WTC11 (cell line): ENCODE measurements at regions not wholly inside any gene's neighbourhood (a gene's known extent, or its start where the extent isn't known, plus 50 kb on each side); places are given as distances from the start of the nearest gene placed in this dataset.

Experiments
- ATAC-seq: fragments of 200-7000 bp; cut with Tn5 transposase; 2 replicates; pipeline ENCODE4 v1.10.0; 2021; ENCODE audit warnings: mild to moderate bottlenecking, moderate library complexity
- CTCF ChIA-PET: fragments of 300-600 bp; sonication (Branson Sonifier 250); formaldehyde crosslinking; loops from one replicate; lab custom pipeline; 2021; ENCODE audit warnings: antibody characterized with exemption; lab: Charles Lee
- POLR2A ChIA-PET: fragments of 350-600 bp; sonication (Branson Sonifier 250); formaldehyde crosslinking; loops from one replicate; lab custom pipeline; 2021; ENCODE audit warnings: antibody characterized with exemption; lab: Charles Lee
- DNase-seq: peaks from one replicate; pipeline ENCODE4 v3.0.0; 2021; ENCODE audit warnings: low spot score
- H3K27ac Mint-ChIP-seq: 2 replicates; pipeline ENCODE4 v1.8.0; 2021; ENCODE audit warnings: mixed read lengths
- H3K27me3 Mint-ChIP-seq: 2 replicates; pipeline ENCODE4 v1.8.0; 2021; ENCODE audit warnings: low read depth, mild to moderate bottlenecking, moderate library complexity, mixed read lengths
- H3K36me3 Mint-ChIP-seq: 2 replicates; pipeline ENCODE4 v1.8.0; 2021; ENCODE audit warnings: mixed read lengths
- H3K4me1 Mint-ChIP-seq: 2 replicates; pipeline ENCODE4 v1.8.0; 2022; ENCODE audit warnings: mixed read lengths
- H3K4me3 Mint-ChIP-seq: 2 replicates; pipeline ENCODE4 v1.8.0; 2021; ENCODE audit warnings: mild to moderate bottlenecking, moderate library complexity, mixed read lengths
- H3K9me3 Mint-ChIP-seq: 2 replicates; pipeline ENCODE4 v1.8.0; 2021; ENCODE audit warnings: mixed read lengths
- AR ChIP-seq: fragments of 250-450 bp; sonication (Bioruptor Pico); IDR thresholded peaks from 2 replicates; pipeline ENCODE4 v1.9.0; 2021; ENCODE audit warnings: mild to moderate bottlenecking
- ATF1 ChIP-seq: sonication (generic); formaldehyde crosslinking; IDR thresholded peaks from 2 replicates; pipeline ENCODE4 v1.8.1; 2023; ENCODE audit warnings: mild to moderate bottlenecking, moderate library complexity, missing genetic modification reagents
- ATF6 ChIP-seq: sonication (generic); formaldehyde crosslinking; IDR thresholded peaks from 2 replicates; pipeline ENCODE4 v1.8.1; 2023; ENCODE audit warnings: mild to moderate bottlenecking, missing genetic modification reagents
- CREM ChIP-seq: sonication (generic); formaldehyde crosslinking; IDR thresholded peaks from 2 replicates; pipeline ENCODE4 v1.8.1; 2022; ENCODE audit warnings: mild to moderate bottlenecking, missing genetic modification reagents, moderate library complexity
- ESRRA ChIP-seq: sonication (generic); formaldehyde crosslinking; IDR thresholded peaks from 2 replicates; pipeline ENCODE4 v1.8.1; 2022; ENCODE audit warnings: mild to moderate bottlenecking, missing genetic modification reagents, borderline replicate concordance
- MXD4 ChIP-seq: fragments of 250-450 bp; sonication (Bioruptor Pico); IDR thresholded peaks from 2 replicates; pipeline ENCODE4 v1.8.0; 2021; ENCODE audit warnings: mild to moderate bottlenecking, moderate library complexity, borderline replicate concordance
- NFE2L1 ChIP-seq: sonication (generic); formaldehyde crosslinking; IDR thresholded peaks from 2 replicates; pipeline ENCODE4 v1.8.1; 2023; ENCODE audit warnings: missing genetic modification reagents
- PREB ChIP-seq: sonication (generic); formaldehyde crosslinking; IDR thresholded peaks from 2 replicates; pipeline ENCODE4 v1.8.1; 2022; ENCODE audit warnings: mild to moderate bottlenecking, missing genetic modification reagents, moderate library complexity, borderline replicate concordance
- RORB ChIP-seq: fragments of 250-450 bp; sonication (Bioruptor Pico); IDR thresholded peaks from 2 replicates; pipeline ENCODE4 v1.9.0; 2021; ENCODE audit warnings: mild to moderate bottlenecking
- TP53 ChIP-seq: sonication (generic); formaldehyde crosslinking; IDR thresholded peaks from 2 replicates; pipeline ENCODE4 v1.8.1; 2023; ENCODE audit warnings: mild to moderate bottlenecking, missing genetic modification reagents
- USF2 ChIP-seq: sonication (generic); formaldehyde crosslinking; IDR thresholded peaks from 2 replicates; pipeline ENCODE4 v1.8.1; 2023; ENCODE audit warnings: mild to moderate bottlenecking, missing genetic modification reagents, moderate library complexity
- ZNF121 ChIP-seq: sonication (generic); formaldehyde crosslinking; IDR thresholded peaks from 2 replicates; pipeline ENCODE4 v1.8.0; 2023; ENCODE audit warnings: missing genetic modification reagents
- ZNF416 ChIP-seq: fragments of 250-450 bp; sonication (Bioruptor Pico); IDR thresholded peaks from 2 replicates; pipeline ENCODE4 v1.9.0; 2021; ENCODE audit warnings: mild to moderate bottlenecking, inconsistent platforms
- ZNF425 ChIP-seq: fragments of 250-450 bp; sonication (Bioruptor Pico); conservative IDR thresholded peaks from 2 replicates; pipeline ENCODE4 v1.9.0; 2021; ENCODE audit warnings: mild to moderate bottlenecking
- TF ChIP-seq, protein P1 (sequence below): sonication (generic); formaldehyde crosslinking; IDR thresholded peaks from 2 replicates; pipeline ENCODE4 v1.8.0; 2022; ENCODE audit warnings: mild to moderate bottlenecking, missing genetic modification reagents
- TF ChIP-seq, protein P2 (sequence below): sonication (generic); formaldehyde crosslinking; conservative IDR thresholded peaks from 2 replicates; pipeline ENCODE4 v1.8.1; 2022; ENCODE audit warnings: mild to moderate bottlenecking, missing genetic modification reagents
- TF ChIP-seq, protein P3 (sequence below): sonication (generic); formaldehyde crosslinking; IDR thresholded peaks from 2 replicates; pipeline ENCODE4 v1.8.1; 2023; ENCODE audit warnings: mild to moderate bottlenecking, missing genetic modification reagents, moderate library complexity
- TF ChIP-seq, protein P4 (sequence below): fragments of 250-450 bp; sonication (Bioruptor Pico); IDR thresholded peaks from 2 replicates; pipeline ENCODE4 v2.1.2; 2022; ENCODE audit warnings: mild to moderate bottlenecking, moderate library complexity

- ATAC-seq (no peak), DNase-seq (no peak)
- Mint-ChIP-seq H3K4me3 (no peak overlapping the region), H3K9me3 (peaks cover 18% of the 10 kb centered on the region), H3K27me3 (peaks cover 4% of the 10 kb centered on the region; the same call in 1 of the 2 replicates), H3K27ac (no peak overlapping the region), H3K36me3 (peaks cover 13% of the 10 kb centered on the region), H3K4me1 (no peaks in the 10 kb centered on the region)
- CTCF ChIA-PET: no interaction called here
- TF ChIP-seq ZNF121: no peak
- TF ChIP-seq, protein P1, sequence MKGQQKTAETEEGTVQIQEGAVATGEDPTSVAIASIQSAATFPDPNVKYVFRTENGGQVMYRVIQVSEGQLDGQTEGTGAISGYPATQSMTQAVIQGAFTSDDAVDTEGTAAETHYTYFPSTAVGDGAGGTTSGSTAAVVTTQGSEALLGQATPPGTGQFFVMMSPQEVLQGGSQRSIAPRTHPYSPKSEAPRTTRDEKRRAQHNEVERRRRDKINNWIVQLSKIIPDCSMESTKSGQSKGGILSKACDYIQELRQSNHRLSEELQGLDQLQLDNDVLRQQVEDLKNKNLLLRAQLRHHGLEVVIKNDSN (CRISPR knock-in tag): no peak
- TF ChIP-seq PREB (CRISPR knock-in tag): no peak
- TF ChIP-seq ATF1 (CRISPR knock-in tag): no peak
- TF ChIP-seq, protein P2, sequence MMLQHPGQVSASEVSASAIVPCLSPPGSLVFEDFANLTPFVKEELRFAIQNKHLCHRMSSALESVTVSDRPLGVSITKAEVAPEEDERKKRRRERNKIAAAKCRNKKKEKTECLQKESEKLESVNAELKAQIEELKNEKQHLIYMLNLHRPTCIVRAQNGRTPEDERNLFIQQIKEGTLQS: no peak
- TF ChIP-seq ZNF416 (CRISPR knock-in tag): no peak
- TF ChIP-seq TP53 (CRISPR knock-in tag): no peak
- TF ChIP-seq, protein P3, sequence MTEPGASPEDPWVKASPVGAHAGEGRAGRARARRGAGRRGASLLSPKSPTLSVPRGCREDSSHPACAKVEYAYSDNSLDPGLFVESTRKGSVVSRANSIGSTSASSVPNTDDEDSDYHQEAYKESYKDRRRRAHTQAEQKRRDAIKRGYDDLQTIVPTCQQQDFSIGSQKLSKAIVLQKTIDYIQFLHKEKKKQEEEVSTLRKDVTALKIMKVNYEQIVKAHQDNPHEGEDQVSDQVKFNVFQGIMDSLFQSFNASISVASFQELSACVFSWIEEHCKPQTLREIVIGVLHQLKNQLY: no peak
- TF ChIP-seq, protein P4, sequence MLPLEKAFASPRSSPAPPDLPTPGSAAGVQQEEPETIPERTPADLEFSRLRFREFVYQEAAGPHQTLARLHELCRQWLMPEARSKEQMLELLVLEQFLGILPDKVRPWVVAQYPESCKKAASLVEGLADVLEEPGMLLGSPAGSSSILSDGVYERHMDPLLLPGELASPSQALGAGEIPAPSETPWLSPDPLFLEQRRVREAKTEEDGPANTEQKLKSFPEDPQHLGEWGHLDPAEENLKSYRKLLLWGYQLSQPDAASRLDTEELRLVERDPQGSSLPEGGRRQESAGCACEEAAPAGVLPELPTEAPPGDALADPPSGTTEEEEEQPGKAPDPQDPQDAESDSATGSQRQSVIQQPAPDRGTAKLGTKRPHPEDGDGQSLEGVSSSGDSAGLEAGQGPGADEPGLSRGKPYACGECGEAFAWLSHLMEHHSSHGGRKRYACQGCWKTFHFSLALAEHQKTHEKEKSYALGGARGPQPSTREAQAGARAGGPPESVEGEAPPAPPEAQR (CRISPR knock-in tag): no peak
- no peak for TF ChIP-seq ESRRA
- no peak for TF ChIP-seq ZNF425 (CRISPR knock-in tag)
- POLR2A ChIA-PET: no interaction called here
These were observed 91.9 kb upstream of the MANSC4 start for GRCh38 chr12:27871946-27872345.

GRCh38 chr12:27870939-27871338, 90.9 kb upstream of the MANSC4 start:
- H3K4me1 Mint-ChIP-seq: no peaks in the 10 kb centered on the region
- peaks cover 4% of the 10 kb centered on the region; the same call in 1 of the 2 replicates for H3K27me3 Mint-ChIP-seq
- ChIA-PET CTCF (no interaction called here), POLR2A (no interaction called here)
- H3K4me3 Mint-ChIP-seq: no peak overlapping the region
- no peak overlapping the region for H3K27ac Mint-ChIP-seq
- TF ChIP-seq USF2 (CRISPR knock-in tag): no peak
- no peak for TF ChIP-seq AR (CRISPR knock-in tag)
- TF ChIP-seq MXD4 (CRISPR knock-in tag): no peak
- TF ChIP-seq, protein P2: no peak
- no peak for TF ChIP-seq RORB
- TF ChIP-seq ZNF121: no peak
- TF ChIP-seq NFE2L1 (CRISPR knock-in tag): no peak
- no peak for TF ChIP-seq CREM (CRISPR knock-in tag)
- TF ChIP-seq ATF6 (CRISPR knock-in tag): no peak
- peaks cover 13% of the 10 kb centered on the region for H3K36me3 Mint-ChIP-seq
- no peak for DNase-seq
- no peak for ATAC-seq
- peaks cover 18% of the 10 kb centered on the region for H3K9me3 Mint-ChIP-seq
